PC-3 (cell line): ENCODE measurements at regions not wholly inside any gene's neighbourhood (a gene's known extent, or its start where the extent isn't known, plus 50 kb on each side); places are given as distances from the start of the nearest gene placed in this dataset.
A peak's percentile ranks its signal among the peaks of the same experiment; 100 is the strongest.

Experiments
- ATAC-seq: fragments of 200-7000 bp; cut with Tn5 transposase; 2 replicates; pipeline ENCODE4 v1.9.1; 2020; ENCODE audit warnings: mild to moderate bottlenecking, moderate library complexity
- BruUV-seq: library from RNA; stranded (reverse); fragments of 400-500 nt; replicated peaks from 2 replicates; lab custom pipeline; 2021; lab: Mats Ljungman, UMichigan
- CTCF ChIA-PET: fragments of 300-600 bp; sonication (Branson Sonifier 250); formaldehyde crosslinking; loops from one replicate; lab custom pipeline; 2022; ENCODE audit warnings: antibody characterized with exemption; lab: Charles Lee
- POLR2A ChIA-PET: fragments of 300-600 bp; sonication (Branson Sonifier 250); formaldehyde crosslinking; loops from one replicate; lab custom pipeline; 2022; ENCODE audit warnings: antibody characterized with exemption; ENCODE audit not compliant: unreplicated experiment; lab: Charles Lee
- DNase-seq: peaks from one replicate; pipeline ENCODE4 v3.0.0-alpha.2; 2015
- H2AFZ ChIP-seq: fragments of 300-600 bp; sonication (generic); 2 replicates; pipeline ENCODE4 v1.6.0; 2016; ENCODE audit warnings: antibody characterized with exemption, low read length
- H3F3A ChIP-seq: fragments of 300-600 bp; sonication (generic); one replicate; pipeline ENCODE4 v1.6.0; 2017; ENCODE audit warnings: antibody characterized with exemption, low read length, control low read depth, mild to moderate bottlenecking; ENCODE audit not compliant: unreplicated experiment
- H3K27ac ChIP-seq: fragments of 300-600 bp; sonication (generic); 2 replicates; pipeline ENCODE4 v1.5.1; 2016; ENCODE audit warnings: mild to moderate bottlenecking, low read length
- H3K27me3 ChIP-seq: fragments of 300-600 bp; sonication (generic); 2 replicates; pipeline ENCODE4 v1.6.1; 2016; ENCODE audit warnings: low read length, mixed read lengths
- H3K36me3 ChIP-seq: fragments of 300-600 bp; sonication (generic); 2 replicates; pipeline ENCODE4 v1.6.1; 2016; ENCODE audit warnings: low read depth, mixed run types, low read length, mixed read lengths
- H3K4me1 ChIP-seq: fragments of 300-600 bp; sonication (generic); 2 replicates; pipeline ENCODE4 v1.5.1; 2016; ENCODE audit warnings: low read length; ENCODE audit not compliant: insufficient read depth
- H3K4me2 ChIP-seq: fragments of 300-600 bp; sonication (generic); 2 replicates; pipeline ENCODE4 v1.6.0; 2016; ENCODE audit warnings: low read length
- H3K4me3 ChIP-seq: fragments of 300-600 bp; sonication (generic); 2 replicates; pipeline ENCODE4 v1.5.1; 2016; ENCODE audit warnings: mild to moderate bottlenecking, low read length, mixed read lengths
- H3K79me2 ChIP-seq: fragments of 300-600 bp; sonication (generic); 2 replicates; pipeline ENCODE4 v1.6.1; 2017; ENCODE audit warnings: low read length, mixed read lengths
- H3K9ac ChIP-seq: fragments of 300-600 bp; sonication (generic); 2 replicates; pipeline ENCODE4 v1.6.0; 2016; ENCODE audit warnings: mild to moderate bottlenecking, low read length
- H3K9me2 ChIP-seq: fragments of 300-600 bp; sonication (generic); replicated peaks from 2 replicates; pipeline ENCODE4 v1.6.1; 2016; ENCODE audit warnings: mixed run types, low read length, mixed read lengths
- H3K9me3 ChIP-seq: fragments of 300-600 bp; sonication (generic); 2 replicates; pipeline ENCODE4 v1.6.1; 2016; ENCODE audit warnings: low read length, mixed read lengths
- H4K20me1 ChIP-seq: fragments of 300-600 bp; sonication (generic); 2 replicates; pipeline ENCODE4 v1.6.1; 2016; ENCODE audit warnings: low read length, mixed read lengths
- CTCF ChIP-seq: fragments of 300-600 bp; sonication (generic); conservative IDR thresholded peaks from 2 replicates; pipeline ENCODE4 v1.5.1; 2017; ENCODE audit warnings: antibody characterized with exemption, low read depth, mild to moderate bottlenecking, low read length
- EZH2 ChIP-seq: fragments of 300-600 bp; sonication (generic); IDR thresholded peaks from one replicate; pipeline ENCODE4 v1.6.1; 2017; ENCODE audit warnings: antibody characterized with exemption, mild to moderate bottlenecking, low read length; ENCODE audit not compliant: unreplicated experiment
- EZH2phosphoT487 ChIP-seq: fragments of 300-600 bp; sonication (generic); IDR thresholded peaks from 2 replicates; pipeline ENCODE4 v1.6.1; 2018; ENCODE audit warnings: mild to moderate bottlenecking, antibody characterized with exemption, low read length, borderline replicate concordance
- intact Hi-C: fragments of 100-400 bp; cut with micrococcal nuclease; formaldehyde crosslinking; loops from 2 replicates; pipeline ENCODE4 v1.9.0; 2023

GRCh38 chr21:31550070-31550469 lies 109.4 kb upstream of the SOD1 start:
- H3K9me3 ChIP-seq: no peaks in the 10 kb centered on the region
- no TSS peak for BruUV-seq
- CTCF ChIA-PET: no interaction called here
- POLR2A ChIA-PET: no interaction called here
- H3K27me3 ChIP-seq: no peaks in the 10 kb centered on the region
- H3K36me3 ChIP-seq: no peaks in the 10 kb centered on the region
- peaks cover 14% of the 10 kb centered on the region for H3K4me1 ChIP-seq
- DNase-seq (no peak), ATAC-seq (no peak)
- intact Hi-C loops: no loop called here
- TF ChIP-seq EZH2 (no peak), CTCF (no peak), EZH2phosphoT487 (no peak)
- no peak overlapping the region for H2AFZ ChIP-seq
- H3K9me2 ChIP-seq: no peaks in the 10 kb centered on the region
- H3K4me3 ChIP-seq: no peak overlapping the region
- no peak overlapping the region for H3K27ac ChIP-seq
- no peaks in the 10 kb centered on the region for H4K20me1 ChIP-seq
- no peaks in the 10 kb centered on the region for H3F3A ChIP-seq
- no peak overlapping the region for H3K4me2 ChIP-seq
- no peak overlapping the region for H3K9ac ChIP-seq
- peaks cover 7% of the 10 kb centered on the region; the same call in 1 of the 2 replicates for H3K79me2 ChIP-seq

GRCh38 chr21:31548688-31549087 lies 110.8 kb upstream of the SOD1 start:
- Histone ChIP-seq H3K79me2 (peaks cover 3% of the 10 kb centered on the region; the same call in 1 of the 2 replicates), H4K20me1 (no peaks in the 10 kb centered on the region), H3K9me2 (no peaks in the 10 kb centered on the region), H3F3A (no peaks in the 10 kb centered on the region), H3K4me2 (no peak overlapping the region), H3K27me3 (no peaks in the 10 kb centered on the region), H3K4me1 (0 out of 2 replicates have a peak, but pooled peaks cover under 1% of the 10 kb centered on the region), H3K4me3 (no peak overlapping the region), H3K9me3 (no peaks in the 10 kb centered on the region), H3K9ac (no peak overlapping the region), H3K27ac (no peak overlapping the region), H3K36me3 (no peaks in the 10 kb centered on the region), H2AFZ (no peak overlapping the region)
- ATAC-seq (peak; percentile 51; the same call in 1 of the 2 replicates), DNase-seq (no peak)
- POLR2A ChIA-PET: no interaction called here
- TF ChIP-seq CTCF (peak; percentile 25; the same call in 1 of the 2 replicates), EZH2phosphoT487 (no peak)
- CTCF ChIA-PET: interaction anchor here (0.5 to 0.6 kb wide), 2 partner anchors 17 to 174 kb away, joined by 3 to 5 read pairs; no protein-coding TSS in a partner anchor
- intact Hi-C loops: no loop called here
- BruUV-seq: no TSS peak

- H3K9ac ChIP-seq: no peak overlapping the region
- ChIA-PET CTCF (no interaction called here), POLR2A (no interaction called here)
- no peaks in the 10 kb centered on the region for H4K20me1 ChIP-seq
- no peak overlapping the region for H3K4me3 ChIP-seq
- no TSS peak for BruUV-seq
- no peaks in the 10 kb centered on the region for H3K9me3 ChIP-seq
- H2AFZ ChIP-seq: no peak overlapping the region
- no peaks in the 10 kb centered on the region for H3K36me3 ChIP-seq
- peak; percentile 27; the same call in 1 of the 2 replicates for ATAC-seq
- H3K27ac ChIP-seq: no peak overlapping the region
- no peaks in the 10 kb centered on the region for H3F3A ChIP-seq
- TF ChIP-seq EZH2phosphoT487: no peak
- TF ChIP-seq EZH2: no peak
- TF ChIP-seq CTCF: no peak
- H3K4me2 ChIP-seq: no peak overlapping the region
- intact Hi-C loops: no loop called here
- no peaks in the 10 kb centered on the region for H3K79me2 ChIP-seq
- H3K27me3 ChIP-seq: no peaks in the 10 kb centered on the region
- H3K9me2 ChIP-seq: no peaks in the 10 kb centered on the region
- no peaks in the 10 kb centered on the region for H3K4me1 ChIP-seq
- DNase-seq: no peak
Measured at GRCh38 chr21:31546443-31547170, 112.9 kb upstream of the SOD1 start.
